Thymus (tissue), 11 donors: ENCODE measurements at regions not wholly inside any gene's neighbourhood (a gene's known extent, or its start where the extent isn't known, plus 50 kb on each side); places are given as distances from the start of the nearest gene placed in this dataset.

ENCODE experiments used
- DNase-seq, 9 donors: peaks; one replicate each; pipeline ENCODE4 v3.0.0-alpha.2; 2013; ENCODE audit warnings: low spot score in 9 of 9, low read depth in 6 of 9, missing footprints in 1 of 9
- H3K27ac ChIP-seq, 2 donors: one replicate each; pipeline ENCODE4 v1.5.1; 2013; ENCODE audit warnings: control low read depth in 1 of 2, low read depth in 1 of 2, low read length in 1 of 2, mild to moderate bottlenecking in 1 of 2, moderate library complexity in 1 of 2
- H3K27me3 ChIP-seq, 2 donors: one replicate each; pipeline ENCODE4 v1.5.1; 2013; ENCODE audit warnings: low read length in 1 of 2; ENCODE audit not compliant: control insufficient read depth in 2 of 2, insufficient read depth in 1 of 2
- H3K36me3 ChIP-seq, 2 donors: one replicate each; pipeline ENCODE4 v1.5.1; 2013; ENCODE audit warnings: low read length in 1 of 2, mild to moderate bottlenecking in 1 of 2, moderate library complexity in 1 of 2; ENCODE audit not compliant: control insufficient read depth in 2 of 2, insufficient read depth in 2 of 2
- H3K4me1 ChIP-seq, 2 donors: one replicate each; pipeline ENCODE4 v1.5.1; 2013; ENCODE audit warnings: low read length in 2 of 2; ENCODE audit not compliant: control insufficient read depth in 2 of 2, insufficient read depth in 2 of 2
- H3K4me3 ChIP-seq, 2 donors: one replicate each; pipeline ENCODE4 v1.5.1; 2013; ENCODE audit warnings: low read length in 2 of 2, control low read depth in 1 of 2, mild to moderate bottlenecking in 1 of 2
- H3K9me3 ChIP-seq, 2 donors: one replicate each; pipeline ENCODE4 v1.5.1; 2013; ENCODE audit warnings: low read length in 1 of 2, mild to moderate bottlenecking in 1 of 2; ENCODE audit not compliant: control insufficient read depth in 2 of 2, insufficient read depth in 1 of 2
- WGBS: extraction: QIAGEN DNeasy Blood & Tissue Kit; methylation state at CpG from one replicate; pipeline ENCODE4 v1.1.7; 2013; 5-methylcytosine and 5-hydroxymethylcytosine counted together
- donor health status: healthy.

- Histone ChIP-seq H3K4me3 (no peak overlapping the region), H3K27ac (peak overlapping the region in 1 of 2 donors; percentile 25), H3K36me3 (no peaks in the 10 kb centered on the region), H3K27me3 (peaks cover 0 to 5% of the 10 kb centered on the region in 2 donors), H3K4me1 (no peaks in the 10 kb centered on the region), H3K9me3 (no peaks in the 10 kb centered on the region)
- WGBS: 77% methylated on average over 3 of the region's 3 CpGs
- DNase-seq: no peak
Measured at GRCh38 chr1:112318698-112319370, 77.2 kb upstream of the CTTNBP2NL start.

DNA sequence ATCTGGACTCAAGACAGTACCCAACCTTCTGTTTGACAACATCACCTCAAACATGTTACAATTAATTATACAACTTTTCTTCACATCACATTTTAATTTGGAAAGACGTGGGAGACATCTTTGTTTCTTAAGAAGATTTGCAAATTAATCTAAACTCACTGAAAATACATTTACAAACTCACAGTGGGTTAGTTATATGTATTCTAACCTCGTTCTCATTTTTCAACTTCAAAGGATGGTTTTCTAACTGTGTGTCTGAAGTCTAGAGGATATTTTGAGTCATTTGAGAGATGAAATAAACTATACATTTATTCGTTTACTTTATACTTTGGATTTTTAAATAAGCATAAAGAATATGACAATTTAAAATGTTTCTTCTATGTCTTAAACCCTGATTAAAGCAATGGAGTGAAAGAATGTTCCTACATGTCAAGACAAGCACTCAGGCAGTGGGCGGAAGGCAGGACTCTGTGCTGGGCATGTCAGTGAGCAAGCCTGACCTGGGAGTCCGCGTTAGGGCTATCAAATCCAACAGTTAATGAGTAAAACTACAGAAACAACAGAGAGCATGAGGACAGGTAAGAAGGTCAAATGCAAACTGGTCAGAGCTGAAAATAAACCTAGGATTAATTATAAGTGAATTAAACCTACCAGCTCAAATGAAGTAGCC is 76.5 kb upstream of the CTTNBP2NL start:
- H3K9me3 ChIP-seq: no peaks in the 10 kb centered on the region
- no peak for DNase-seq
- no peak overlapping the region for H3K4me3 ChIP-seq
- WGBS: 80% methylated on average over 6 of the region's 6 CpGs
- no peaks in the 10 kb centered on the region for H3K36me3 ChIP-seq
- no peaks in the 10 kb centered on the region for H3K4me1 ChIP-seq
- peaks cover 0 to 8% of the 10 kb centered on the region in 2 donors for H3K27me3 ChIP-seq
- no peak overlapping the region for H3K27ac ChIP-seq

- Histone ChIP-seq H3K4me3 (no peak overlapping the region), H3K27ac (no peak overlapping the region), H3K27me3 (peaks cover 0 to 9% of the 10 kb centered on the region in 2 donors), H3K4me1 (no peaks in the 10 kb centered on the region), H3K36me3 (no peaks in the 10 kb centered on the region), H3K9me3 (no peaks in the 10 kb centered on the region)
- 89% methylated on average over 2 of the region's 2 CpGs for WGBS
- no peak for DNase-seq
Measured at GRCh38 chr1:112320058-112320457, 76.0 kb upstream of the CTTNBP2NL start.

DNA sequence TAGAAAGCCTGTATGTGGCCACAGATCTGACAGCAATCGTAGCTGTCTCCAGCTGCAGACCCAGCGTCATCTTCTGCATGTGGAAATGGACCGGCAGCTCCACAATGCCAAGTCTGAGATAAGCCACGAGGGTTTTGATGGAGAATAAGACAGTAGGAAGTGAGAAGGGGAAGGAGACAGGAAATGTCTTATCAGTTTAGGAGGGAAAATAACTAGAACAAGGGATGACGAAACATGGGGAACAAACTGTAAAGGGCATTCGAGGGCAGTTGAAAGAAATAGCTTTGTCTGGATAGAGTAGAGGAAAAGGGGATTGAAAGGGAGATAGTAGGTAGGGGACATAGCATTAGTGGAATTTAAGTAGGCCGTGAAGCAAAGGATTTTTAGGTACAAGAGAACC is 74.0 kb upstream of the CTTNBP2NL start:
- WGBS: 67% methylated on average over 7 of the region's 7 CpGs
- H3K9me3 ChIP-seq: no peaks in the 10 kb centered on the region
- no peaks in the 10 kb centered on the region for H3K4me1 ChIP-seq
- H3K4me3 ChIP-seq: no peak overlapping the region
- H3K27me3 ChIP-seq: peaks cover 0 to 23% of the 10 kb centered on the region in 2 donors
- H3K36me3 ChIP-seq: no peaks in the 10 kb centered on the region
- H3K27ac ChIP-seq: no peak overlapping the region
- DNase-seq: no peak

DNA sequence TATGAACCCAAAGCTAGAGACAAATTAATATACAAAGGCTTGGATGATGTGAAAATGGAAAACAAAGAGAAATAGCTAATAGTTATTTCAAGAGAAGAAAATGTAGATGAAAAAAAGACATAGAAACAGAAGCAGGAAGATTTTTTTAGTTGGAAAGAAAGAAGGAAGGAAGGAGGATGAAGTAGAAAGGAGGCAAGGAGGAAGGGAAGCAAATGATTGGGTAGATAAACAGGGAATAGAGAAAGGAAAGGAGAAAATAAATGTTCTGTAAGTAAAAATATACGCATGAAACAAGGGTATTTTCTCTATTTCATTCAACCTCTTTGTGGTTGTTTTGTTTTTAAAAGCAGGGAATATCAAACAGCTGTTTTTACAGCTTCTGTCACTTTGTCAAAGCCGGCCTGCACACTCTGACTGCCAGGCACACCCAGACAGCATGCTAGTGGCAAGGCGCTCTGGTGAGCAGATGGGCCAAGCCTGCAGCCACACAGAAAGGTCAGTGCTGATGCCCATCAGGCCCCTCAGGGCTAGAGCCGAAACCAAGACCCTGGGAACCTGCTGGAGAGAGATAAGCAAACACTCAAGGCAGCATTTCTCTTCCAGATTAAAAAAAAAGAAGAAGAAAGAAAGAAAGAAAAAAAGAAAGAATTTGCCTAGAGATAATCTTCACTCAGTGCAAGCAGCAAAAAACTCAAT is 72.9 kb upstream of the CTTNBP2NL start:
- no peaks in the 10 kb centered on the region for H3K9me3 ChIP-seq
- no peaks in the 10 kb centered on the region for H3K36me3 ChIP-seq
- 78% methylated on average over 4 of the region's 4 CpGs for WGBS
- H3K27ac ChIP-seq: no peak overlapping the region
- no peak for DNase-seq
- H3K4me1 ChIP-seq: no peaks in the 10 kb centered on the region
- peaks cover 0 to 23% of the 10 kb centered on the region in 2 donors for H3K27me3 ChIP-seq
- H3K4me3 ChIP-seq: no peak overlapping the region

DNA sequence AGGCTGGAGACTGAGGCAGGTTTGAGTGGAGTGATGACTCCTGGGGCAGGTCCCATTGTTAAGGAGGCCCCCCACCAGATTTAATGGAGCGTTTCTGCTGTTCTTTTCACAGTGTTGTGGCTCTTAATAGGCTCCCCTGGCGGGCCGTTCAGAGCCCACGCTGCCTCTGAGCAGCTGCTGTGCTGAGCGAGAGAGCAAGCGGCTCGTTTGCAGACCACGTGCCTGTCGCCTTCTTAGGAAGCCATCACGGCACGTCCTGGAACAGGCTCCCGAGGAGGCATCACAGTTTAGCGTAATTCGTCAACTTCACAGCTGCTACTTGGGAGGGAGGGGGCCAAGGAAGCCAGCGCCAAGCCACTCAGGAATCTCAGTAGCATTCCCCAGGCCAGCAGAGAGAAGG is 70.5 kb upstream of the CTTNBP2NL start:
- Histone ChIP-seq H3K27ac (no peak overlapping the region), H3K27me3 (peaks cover 2 to 29% of the 10 kb centered on the region in 2 donors), H3K4me3 (no peak overlapping the region), H3K4me1 (no peaks in the 10 kb centered on the region), H3K9me3 (no peaks in the 10 kb centered on the region), H3K36me3 (no peaks in the 10 kb centered on the region)
- 44% methylated on average over 15 of the region's 15 CpGs for WGBS
- DNase-seq: no peak

- 91% methylated on average over 3 of the region's 3 CpGs for WGBS
- no peak for DNase-seq
- H3K36me3 ChIP-seq: no peaks in the 10 kb centered on the region
- H3K9me3 ChIP-seq: no peaks in the 10 kb centered on the region
- H3K27ac ChIP-seq: no peak overlapping the region
- no peaks in the 10 kb centered on the region for H3K4me1 ChIP-seq
- H3K4me3 ChIP-seq: no peak overlapping the region
- H3K27me3 ChIP-seq: peaks cover 2 to 27% of the 10 kb centered on the region in 2 donors
Measured at GRCh38 chr1:112328600-112328999, 67.4 kb upstream of the CTTNBP2NL start.

DNA sequence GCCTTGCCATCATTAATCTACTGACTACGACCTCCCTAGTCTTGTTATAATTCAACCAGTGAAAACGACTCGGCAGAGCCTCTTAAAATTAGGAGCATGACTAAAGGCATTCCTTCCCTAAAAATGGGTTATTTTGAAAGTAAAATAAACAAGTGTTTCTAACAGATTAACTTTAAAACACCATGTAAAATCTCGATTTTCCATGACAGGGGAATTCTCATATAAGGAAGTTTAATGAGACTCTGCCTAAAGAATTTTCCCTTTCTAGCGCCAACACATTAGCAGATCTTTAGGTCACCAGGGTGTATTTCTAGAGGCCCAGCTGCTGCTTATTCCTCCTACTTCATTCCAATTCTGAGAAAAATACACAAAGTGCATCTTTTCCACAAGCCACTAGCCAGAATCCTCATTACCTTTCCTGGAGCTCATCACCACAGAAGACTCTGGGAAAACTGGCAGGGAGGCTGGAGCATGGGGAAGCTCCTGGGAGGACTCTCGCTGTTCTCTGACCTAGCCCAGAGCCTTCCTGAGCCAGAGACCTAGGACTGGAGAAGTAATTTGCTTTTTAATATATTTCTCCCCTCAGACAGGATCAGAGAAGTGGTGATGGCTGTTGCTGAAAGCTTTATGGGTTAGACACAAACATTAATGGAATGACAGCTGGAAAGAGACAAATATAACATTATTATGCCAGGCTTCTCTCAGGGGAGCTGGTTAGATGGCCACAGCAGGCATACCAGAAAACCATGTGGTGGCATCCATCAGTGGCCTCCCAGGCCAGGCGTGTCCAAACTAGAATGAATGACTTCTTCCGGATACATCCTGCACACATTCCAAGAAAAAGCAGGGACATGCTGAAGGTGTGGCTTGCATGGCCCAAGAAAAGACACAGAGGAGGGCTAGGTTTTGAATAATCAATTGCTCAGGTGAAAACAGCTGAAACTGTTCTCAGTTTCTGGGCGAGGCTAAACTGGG is 63.6 kb upstream of the CTTNBP2NL start:
- no peaks in the 10 kb centered on the region for H3K9me3 ChIP-seq
- peaks cover 2 to 20% of the 10 kb centered on the region in 2 donors for H3K27me3 ChIP-seq
- 90% methylated on average over 9 of the region's 9 CpGs for WGBS
- no peaks in the 10 kb centered on the region for H3K4me1 ChIP-seq
- H3K4me3 ChIP-seq: no peak overlapping the region
- H3K27ac ChIP-seq: no peak overlapping the region
- no peaks in the 10 kb centered on the region for H3K36me3 ChIP-seq
- no peak for DNase-seq
